ENCODE measurements at regions not wholly inside any gene's neighbourhood (a gene's known extent, or its start where the extent isn't known, plus 50 kb on each side); places are given as distances from the start of the nearest gene placed in this dataset.
A peak's percentile ranks its signal among the peaks of the same experiment; 100 is the strongest.

DNA sequence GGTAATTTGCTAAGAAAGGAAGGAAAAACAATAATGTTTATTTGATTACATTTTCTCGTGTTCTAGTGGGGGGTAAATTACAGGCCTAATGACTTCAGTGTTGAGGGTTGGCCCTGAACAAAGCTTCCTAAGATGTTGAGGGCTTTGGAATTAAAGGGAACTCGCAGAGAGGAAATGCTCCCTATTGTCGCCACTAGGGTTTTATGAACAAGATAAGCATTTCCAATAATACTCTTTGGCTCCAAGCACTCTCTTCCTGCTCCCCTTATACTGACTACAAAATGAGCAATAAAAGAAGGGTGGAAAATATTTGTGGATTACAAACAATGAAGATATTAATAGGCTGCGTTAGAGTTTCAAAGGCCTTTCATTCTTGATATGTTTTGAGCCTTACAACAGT lies 363.6 kb downstream of the HS3ST3B1 start:
- no peaks in the 10 kb centered on the region for H3K36me3 ChIP-seq (ENCODE audit: control insufficient read depth, insufficient read depth, low read length)
- no peaks in the 10 kb centered on the region for H3K79me2 ChIP-seq (ENCODE audit: control insufficient read depth, insufficient read depth, low read length)
- H2AK5ac ChIP-seq (ENCODE audit: low read length), result no peak overlapping the region
- DNase-seq, result peak; percentile 29
- H3K79me1 ChIP-seq (ENCODE audit: low read length), result no peaks in the 10 kb centered on the region
- no peak overlapping the region for H3K27ac ChIP-seq (ENCODE audit: low read depth, low read length)
- no peak overlapping the region for H3K9ac ChIP-seq (ENCODE audit: low read length)
- no peak overlapping the region for H3K56ac ChIP-seq (ENCODE audit: low read length)
- H3K4me3 ChIP-seq (ENCODE audit: low read length), result no peak overlapping the region
- H3K18ac ChIP-seq (ENCODE audit: low read length), result no peak overlapping the region
- no peaks in the 10 kb centered on the region for H3K27me3 ChIP-seq (ENCODE audit: insufficient read depth, low read length, poor library complexity)
- H3K4me2 ChIP-seq (ENCODE audit: low read length), result no peak overlapping the region
- no peak overlapping the region for H3K4ac ChIP-seq (ENCODE audit: low read depth, low read length)
- H2BK120ac ChIP-seq (ENCODE audit: low read depth, low read length), result no peak overlapping the region
- no peak overlapping the region for H3K23ac ChIP-seq (ENCODE audit: low read length)
- WGBS (ENCODE audit: extremely low coverage, insufficient coverage, low lambda C conversion rate), result no CpG with 5 or more reads among the region's 4 CpGs
- H2BK15ac ChIP-seq (replicated peaks; ENCODE audit: low read depth), result no peak overlapping the region
- H2BK5ac ChIP-seq (ENCODE audit: low read length), result no peak overlapping the region
- H4K8ac ChIP-seq (ENCODE audit: low read depth, low read length), result no peak overlapping the region
- H4K5ac ChIP-seq (ENCODE audit: low read length), result no peak overlapping the region
- no peaks in the 10 kb centered on the region for H3K4me1 ChIP-seq (ENCODE audit: control insufficient read depth, low read depth, low read length)

DNA sequence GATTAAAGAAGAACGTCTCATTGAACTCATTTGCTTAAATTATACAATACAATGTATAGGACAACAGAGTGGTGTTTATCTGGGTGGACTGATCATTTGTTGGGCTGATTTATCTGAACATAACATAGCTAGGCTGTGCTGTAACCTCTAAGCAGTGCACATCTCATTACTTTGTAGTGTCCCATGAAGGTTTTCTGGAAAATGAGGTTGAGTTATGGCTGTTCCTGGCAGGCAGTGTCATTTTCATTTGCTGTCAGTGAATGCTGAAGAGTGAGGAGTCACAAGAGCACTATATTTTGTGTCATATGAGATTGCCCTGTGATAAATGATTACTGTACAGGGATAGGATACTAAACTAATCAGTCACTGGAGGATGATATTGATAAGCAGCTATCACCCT lies 340.2 kb downstream of the HS3ST3B1 start:
- Histone ChIP-seq H3K56ac (ENCODE audit: low read length) (no peak overlapping the region), H3K27me3 (ENCODE audit: insufficient read depth, low read length, poor library complexity) (no peaks in the 10 kb centered on the region), H2BK120ac (ENCODE audit: low read depth, low read length) (no peak overlapping the region), H3K18ac (ENCODE audit: low read length) (no peak overlapping the region), H3K23ac (ENCODE audit: low read length) (no peak overlapping the region), H3K79me2 (ENCODE audit: control insufficient read depth, insufficient read depth, low read length) (no peaks in the 10 kb centered on the region), H3K9ac (ENCODE audit: low read length) (no peak overlapping the region), H3K4me3 (ENCODE audit: low read length) (no peak overlapping the region), H3K4me1 (ENCODE audit: control insufficient read depth, low read depth, low read length) (no peaks in the 10 kb centered on the region), H4K5ac (ENCODE audit: low read length) (no peak overlapping the region), H3K36me3 (ENCODE audit: control insufficient read depth, insufficient read depth, low read length) (no peaks in the 10 kb centered on the region), H3K79me1 (ENCODE audit: low read length) (no peaks in the 10 kb centered on the region), H3K4ac (ENCODE audit: low read depth, low read length) (no peak overlapping the region), H2BK5ac (ENCODE audit: low read length) (no peak overlapping the region), H2AK5ac (ENCODE audit: low read length) (no peak overlapping the region), H3K4me2 (ENCODE audit: low read length) (no peak overlapping the region), H2BK15ac (replicated peaks; ENCODE audit: low read depth) (no peak overlapping the region), H4K8ac (ENCODE audit: low read depth, low read length) (no peak overlapping the region), H3K27ac (ENCODE audit: low read depth, low read length) (no peak overlapping the region)
- no peak for DNase-seq
- WGBS (ENCODE audit: extremely low coverage, insufficient coverage, low lambda C conversion rate), result no CpG with 5 or more reads among the region's 1 CpG

DNA sequence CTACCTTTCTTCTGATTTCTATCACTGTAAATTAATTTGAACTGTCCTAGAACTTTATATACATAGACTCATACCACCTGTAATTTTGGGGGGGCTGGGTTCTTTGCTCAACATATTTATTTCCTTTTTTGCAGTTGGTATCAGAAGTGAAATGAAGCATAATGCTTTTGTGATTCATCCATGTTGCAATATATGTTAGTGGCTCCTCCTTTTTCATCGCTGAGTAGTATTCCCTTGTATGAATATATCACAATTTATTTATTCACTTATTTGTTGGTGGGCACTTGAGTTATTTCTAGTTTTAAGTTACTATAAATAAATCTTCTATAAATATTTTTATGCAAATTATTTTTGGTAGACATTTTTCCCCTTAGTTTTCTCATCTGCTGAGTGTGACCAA lies 336.4 kb downstream of the HS3ST3B1 start:
- H3K4me3 ChIP-seq (ENCODE audit: low read length), result no peak overlapping the region
- H3K18ac ChIP-seq (ENCODE audit: low read length), result no peak overlapping the region
- H3K27ac ChIP-seq (ENCODE audit: low read depth, low read length), result no peak overlapping the region
- H3K23ac ChIP-seq (ENCODE audit: low read length), result no peak overlapping the region
- H4K8ac ChIP-seq (ENCODE audit: low read depth, low read length), result no peak overlapping the region
- H2BK120ac ChIP-seq (ENCODE audit: low read depth, low read length), result no peak overlapping the region
- no peaks in the 10 kb centered on the region for H3K4me1 ChIP-seq (ENCODE audit: control insufficient read depth, low read depth, low read length)
- H2AK5ac ChIP-seq (ENCODE audit: low read length), result no peak overlapping the region
- no peaks in the 10 kb centered on the region for H3K36me3 ChIP-seq (ENCODE audit: control insufficient read depth, insufficient read depth, low read length)
- H3K4ac ChIP-seq (ENCODE audit: low read depth, low read length), result no peak overlapping the region
- H3K27me3 ChIP-seq (ENCODE audit: insufficient read depth, low read length, poor library complexity), result no peaks in the 10 kb centered on the region
- H3K79me1 ChIP-seq (ENCODE audit: low read length), result no peaks in the 10 kb centered on the region
- no peak for DNase-seq
- no peak overlapping the region for H3K4me2 ChIP-seq (ENCODE audit: low read length)
- no peak overlapping the region for H3K56ac ChIP-seq (ENCODE audit: low read length)
- H2BK15ac ChIP-seq (replicated peaks; ENCODE audit: low read depth), result no peak overlapping the region
- WGBS (ENCODE audit: extremely low coverage, insufficient coverage, low lambda C conversion rate), result no CpG with 5 or more reads among the region's 1 CpG
- no peak overlapping the region for H4K5ac ChIP-seq (ENCODE audit: low read length)
- no peak overlapping the region for H3K9ac ChIP-seq (ENCODE audit: low read length)
- no peak overlapping the region for H2BK5ac ChIP-seq (ENCODE audit: low read length)
- H3K79me2 ChIP-seq (ENCODE audit: control insufficient read depth, insufficient read depth, low read length), result no peaks in the 10 kb centered on the region

DNA sequence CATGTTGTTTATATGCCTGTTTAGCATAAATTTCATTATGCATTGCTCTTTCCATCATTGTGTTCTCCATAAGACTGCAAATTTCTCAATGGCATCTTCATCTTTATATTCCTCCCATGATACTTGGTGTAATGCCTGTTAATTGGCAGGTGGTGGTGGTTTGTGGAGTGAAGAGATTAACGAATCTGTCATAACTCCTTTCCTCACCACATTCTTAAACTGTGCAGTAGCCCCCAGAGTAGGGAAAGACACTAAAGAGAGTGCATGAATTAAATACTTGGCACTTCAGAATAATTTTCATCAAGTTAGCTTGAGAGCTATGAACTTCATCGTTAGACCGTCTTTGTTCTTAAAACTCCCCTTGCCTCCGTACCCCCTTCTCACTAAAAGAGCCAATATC lies 329.7 kb downstream of the HS3ST3B1 start:
- no peak for DNase-seq
- no peak overlapping the region for H2BK15ac ChIP-seq (replicated peaks; ENCODE audit: low read depth)
- H3K79me1 ChIP-seq (ENCODE audit: low read length), result no peaks in the 10 kb centered on the region
- no peak overlapping the region for H2BK120ac ChIP-seq (ENCODE audit: low read depth, low read length)
- WGBS (ENCODE audit: extremely low coverage, insufficient coverage, low lambda C conversion rate), result no CpG with 5 or more reads among the region's 4 CpGs
- no peak overlapping the region for H4K5ac ChIP-seq (ENCODE audit: low read length)
- no peak overlapping the region for H3K27ac ChIP-seq (ENCODE audit: low read depth, low read length)
- H3K27me3 ChIP-seq (ENCODE audit: insufficient read depth, low read length, poor library complexity), result no peaks in the 10 kb centered on the region
- no peak overlapping the region for H3K18ac ChIP-seq (ENCODE audit: low read length)
- no peaks in the 10 kb centered on the region for H3K79me2 ChIP-seq (ENCODE audit: control insufficient read depth, insufficient read depth, low read length)
- no peaks in the 10 kb centered on the region for H3K4me1 ChIP-seq (ENCODE audit: control insufficient read depth, low read depth, low read length)
- no peak overlapping the region for H3K9ac ChIP-seq (ENCODE audit: low read length)
- no peak overlapping the region for H4K8ac ChIP-seq (ENCODE audit: low read depth, low read length)
- H2BK5ac ChIP-seq (ENCODE audit: low read length), result no peak overlapping the region
- no peak overlapping the region for H3K4me2 ChIP-seq (ENCODE audit: low read length)
- H2AK5ac ChIP-seq (ENCODE audit: low read length), result no peak overlapping the region
- no peak overlapping the region for H3K4me3 ChIP-seq (ENCODE audit: low read length)
- no peak overlapping the region for H3K4ac ChIP-seq (ENCODE audit: low read depth, low read length)
- no peak overlapping the region for H3K56ac ChIP-seq (ENCODE audit: low read length)
- H3K36me3 ChIP-seq (ENCODE audit: control insufficient read depth, insufficient read depth, low read length), result no peaks in the 10 kb centered on the region
- H3K23ac ChIP-seq (ENCODE audit: low read length), result no peak overlapping the region

DNA sequence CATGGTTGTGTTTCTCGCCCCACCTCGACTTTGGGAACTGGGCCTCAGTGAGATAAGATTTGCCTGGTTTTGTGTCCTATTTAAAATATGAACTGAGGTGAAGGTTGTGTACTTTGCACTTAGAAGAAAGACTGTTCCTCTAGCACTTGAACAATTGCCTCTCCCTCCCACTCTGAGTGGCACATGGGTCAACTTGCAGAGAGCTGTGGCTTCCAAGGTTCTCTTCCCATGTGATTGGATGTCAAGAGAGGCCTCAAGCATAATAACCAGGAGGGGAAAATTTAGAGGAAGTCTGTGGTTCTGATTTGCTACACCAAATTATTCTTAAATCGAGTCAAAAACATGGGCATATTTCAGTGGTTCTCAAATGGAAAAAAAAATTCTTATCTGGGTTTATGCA lies 329.2 kb downstream of the HS3ST3B1 start:
- no peak overlapping the region for H3K9ac ChIP-seq (ENCODE audit: low read length)

DNA sequence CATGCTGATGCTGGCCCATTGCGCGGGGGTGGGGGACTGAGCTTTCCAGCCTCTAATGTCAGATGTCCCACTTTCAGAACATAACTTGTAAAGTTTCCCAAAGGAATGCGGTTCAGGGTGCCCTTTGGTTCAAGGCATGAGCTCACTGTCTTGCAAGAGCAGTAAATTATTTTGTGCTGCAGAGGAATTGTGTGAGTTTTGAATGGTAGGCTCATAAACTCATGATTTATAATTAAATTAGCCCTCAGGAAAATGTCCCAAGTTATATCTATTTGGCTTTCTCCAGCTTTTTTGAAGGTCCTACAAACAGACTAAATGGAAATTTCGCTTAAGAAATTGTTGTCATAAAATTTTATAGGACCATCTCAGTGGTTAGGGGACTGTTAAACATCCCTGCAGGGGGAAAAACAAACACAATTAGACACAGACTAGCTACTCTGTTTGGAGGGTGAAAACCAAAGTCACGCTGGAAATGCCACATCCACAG lies 321.8 kb downstream of the HS3ST3B1 start:
- WGBS (ENCODE audit: extremely low coverage, insufficient coverage, low lambda C conversion rate), result no CpG with 5 or more reads among the region's 5 CpGs
- Histone ChIP-seq H3K27me3 (ENCODE audit: insufficient read depth, low read length, poor library complexity) (no peaks in the 10 kb centered on the region), H3K4me2 (ENCODE audit: low read length) (no peak overlapping the region), H3K36me3 (ENCODE audit: control insufficient read depth, insufficient read depth, low read length) (no peaks in the 10 kb centered on the region), H2AK5ac (ENCODE audit: low read length) (no peak overlapping the region), H2BK15ac (replicated peaks; ENCODE audit: low read depth) (no peak overlapping the region), H3K79me2 (ENCODE audit: control insufficient read depth, insufficient read depth, low read length) (no peaks in the 10 kb centered on the region), H3K56ac (ENCODE audit: low read length) (no peak overlapping the region), H3K9ac (ENCODE audit: low read length) (no peak overlapping the region), H4K8ac (ENCODE audit: low read depth, low read length) (no peak overlapping the region), H2BK120ac (ENCODE audit: low read depth, low read length) (no peak overlapping the region), H3K4me3 (ENCODE audit: low read length) (no peak overlapping the region), H3K18ac (ENCODE audit: low read length) (no peak overlapping the region), H3K27ac (ENCODE audit: low read depth, low read length) (no peak overlapping the region), H3K4ac (ENCODE audit: low read depth, low read length) (no peak overlapping the region), H4K5ac (ENCODE audit: low read length) (no peak overlapping the region), H3K79me1 (ENCODE audit: low read length) (no peaks in the 10 kb centered on the region), H2BK5ac (ENCODE audit: low read length) (no peak overlapping the region), H3K23ac (ENCODE audit: low read length) (no peak overlapping the region), H3K4me1 (ENCODE audit: control insufficient read depth, low read depth, low read length) (no peaks in the 10 kb centered on the region)
- no peak for DNase-seq

More for the DNA sequence above, 329.2 kb downstream of the HS3ST3B1 start:
- no peak overlapping the region for H3K18ac ChIP-seq (ENCODE audit: low read length)
- no peak for DNase-seq
- no peak overlapping the region for H2BK5ac ChIP-seq (ENCODE audit: low read length)
- no peaks in the 10 kb centered on the region for H3K36me3 ChIP-seq (ENCODE audit: control insufficient read depth, insufficient read depth, low read length)
- H3K27me3 ChIP-seq (ENCODE audit: insufficient read depth, low read length, poor library complexity), result no peaks in the 10 kb centered on the region
- no peaks in the 10 kb centered on the region for H3K79me2 ChIP-seq (ENCODE audit: control insufficient read depth, insufficient read depth, low read length)
- no peak overlapping the region for H3K4me3 ChIP-seq (ENCODE audit: low read length)
- H3K79me1 ChIP-seq (ENCODE audit: low read length), result no peaks in the 10 kb centered on the region
- H2AK5ac ChIP-seq (ENCODE audit: low read length), result no peak overlapping the region
- H3K4me2 ChIP-seq (ENCODE audit: low read length), result no peak overlapping the region
- H4K8ac ChIP-seq (ENCODE audit: low read depth, low read length), result no peak overlapping the region
- no peak overlapping the region for H3K27ac ChIP-seq (ENCODE audit: low read depth, low read length)
- no peak overlapping the region for H2BK15ac ChIP-seq (replicated peaks; ENCODE audit: low read depth)
- no peak overlapping the region for H3K56ac ChIP-seq (ENCODE audit: low read length)
- no peak overlapping the region for H3K4ac ChIP-seq (ENCODE audit: low read depth, low read length)
- no CpG with 5 or more reads among the region's 3 CpGs for WGBS (ENCODE audit: extremely low coverage, insufficient coverage, low lambda C conversion rate)
- H4K5ac ChIP-seq (ENCODE audit: low read length), result no peak overlapping the region
- H2BK120ac ChIP-seq (ENCODE audit: low read depth, low read length), result no peak overlapping the region
- no peak overlapping the region for H3K23ac ChIP-seq (ENCODE audit: low read length)
- H3K4me1 ChIP-seq (ENCODE audit: control insufficient read depth, low read depth, low read length), result no peaks in the 10 kb centered on the region

Measured in mesendoderm (in vitro differentiated cells).